ENCODE measurements at regions not wholly inside any gene's neighbourhood (a gene's known extent, or its start where the extent isn't known, plus 50 kb on each side); places are given as distances from the start of the nearest gene placed in this dataset.

GRCh38 chr18:46211816-46212215 is 107.6 kb downstream of the HAUS1 start:
- TF ChIP-seq, protein P1, sequence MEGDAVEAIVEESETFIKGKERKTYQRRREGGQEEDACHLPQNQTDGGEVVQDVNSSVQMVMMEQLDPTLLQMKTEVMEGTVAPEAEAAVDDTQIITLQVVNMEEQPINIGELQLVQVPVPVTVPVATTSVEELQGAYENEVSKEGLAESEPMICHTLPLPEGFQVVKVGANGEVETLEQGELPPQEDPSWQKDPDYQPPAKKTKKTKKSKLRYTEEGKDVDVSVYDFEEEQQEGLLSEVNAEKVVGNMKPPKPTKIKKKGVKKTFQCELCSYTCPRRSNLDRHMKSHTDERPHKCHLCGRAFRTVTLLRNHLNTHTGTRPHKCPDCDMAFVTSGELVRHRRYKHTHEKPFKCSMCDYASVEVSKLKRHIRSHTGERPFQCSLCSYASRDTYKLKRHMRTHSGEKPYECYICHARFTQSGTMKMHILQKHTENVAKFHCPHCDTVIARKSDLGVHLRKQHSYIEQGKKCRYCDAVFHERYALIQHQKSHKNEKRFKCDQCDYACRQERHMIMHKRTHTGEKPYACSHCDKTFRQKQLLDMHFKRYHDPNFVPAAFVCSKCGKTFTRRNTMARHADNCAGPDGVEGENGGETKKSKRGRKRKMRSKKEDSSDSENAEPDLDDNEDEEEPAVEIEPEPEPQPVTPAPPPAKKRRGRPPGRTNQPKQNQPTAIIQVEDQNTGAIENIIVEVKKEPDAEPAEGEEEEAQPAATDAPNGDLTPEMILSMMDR (conservative IDR thresholded peaks at IDR 0.05; ENCODE audit: low read depth, low read length): no peak
- no peak for TF ChIP-seq EZH2 (IDR thresholded peaks at IDR 0.05; ENCODE audit: borderline replicate concordance, low read depth, low read length, poor library complexity, severe bottlenecking)

All from A673 (cell line).